Nephron (organoid): ENCODE measurements at regions not wholly inside any gene's neighbourhood (a gene's known extent, or its start where the extent isn't known, plus 50 kb on each side); places are given as distances from the start of the nearest gene placed in this dataset.
"Not testable (repeated sequence)": the region's sequence is repeated elsewhere in the genome, so short reads cannot be mapped to it uniquely, and the experiment has no call there.

Experiments
- H3K27ac Mint-ChIP-seq, 3 experiments: 2 replicates each; pipeline ENCODE4 v1.8.0; 2020; ENCODE audit warnings: mixed read lengths in 3 of 3, mild to moderate bottlenecking in 2 of 3, moderate library complexity in 1 of 3
- H3K27me3 Mint-ChIP-seq: 2 replicates; pipeline ENCODE4 v1.8.0; 2021; ENCODE audit warnings: low read depth, mild to moderate bottlenecking, moderate library complexity, mixed read lengths
- H3K36me3 Mint-ChIP-seq: 2 replicates; pipeline ENCODE4 v1.8.0; 2020; ENCODE audit warnings: low read depth, mixed read lengths
- H3K4me1 Mint-ChIP-seq: 2 replicates; pipeline ENCODE4 v1.8.0; 2020; ENCODE audit warnings: mixed read lengths
- H3K4me3 Mint-ChIP-seq, 3 experiments: 2 replicates each; pipeline ENCODE4 v1.8.0; 2020; ENCODE audit warnings: mild to moderate bottlenecking in 3 of 3, mixed read lengths in 3 of 3, moderate library complexity in 2 of 3
- H3K9me3 Mint-ChIP-seq: 2 replicates; pipeline ENCODE4 v1.8.0; 2020; ENCODE audit warnings: mixed read lengths
- TF ChIP-seq, protein P1 (sequence below), 3 experiments: fragments of 200-600 bp; sonication (generic); IDR thresholded peaks; one replicate each; pipeline ENCODE4 v1.5.0; 2021; ENCODE audit warnings: antibody characterized with exemption in 3 of 3; ENCODE audit not compliant: unreplicated experiment in 3 of 3

DNA sequence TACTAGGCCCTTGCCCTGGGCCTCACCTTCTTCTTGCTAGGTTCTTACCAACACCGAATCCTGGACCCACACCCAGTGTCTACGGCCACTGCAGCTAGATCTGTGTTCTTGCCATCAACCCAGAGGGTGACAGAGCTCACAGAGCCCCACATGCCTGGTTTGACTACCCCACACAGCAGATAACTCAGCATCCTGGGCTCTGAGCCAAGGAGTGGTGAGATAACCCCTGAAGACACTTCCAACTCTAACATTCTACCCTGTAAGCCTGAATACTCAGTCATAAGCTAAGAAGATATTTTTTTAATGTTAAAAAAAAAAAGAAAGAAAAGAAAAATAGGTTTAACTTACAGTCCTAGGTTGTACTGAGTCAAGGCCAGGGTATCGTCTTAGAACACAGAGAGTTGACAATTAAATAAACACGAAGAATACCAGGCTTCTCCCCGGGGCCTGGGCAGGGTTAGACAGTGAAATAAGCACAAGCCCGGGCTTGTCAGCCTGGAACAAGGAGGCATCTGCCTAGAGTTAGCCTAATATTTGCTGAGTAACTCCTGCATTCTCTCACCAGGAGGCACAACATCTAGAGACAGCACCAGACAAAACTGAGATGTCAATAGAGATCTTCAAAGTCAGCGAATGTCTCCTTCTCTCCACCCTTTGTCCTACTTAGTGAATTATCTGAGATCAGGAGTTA, 556.5 kb upstream of the LRRN3 start:
- Mint-ChIP-seq H3K4me1 (peaks cover 6% of the 10 kb centered on the region), H3K9me3 (peaks cover 2% of the 10 kb centered on the region), H3K27me3 (peaks cover 3% of the 10 kb centered on the region), H3K4me3 (no peak overlapping the region), H3K27ac (no peak overlapping the region), H3K36me3 (no peaks in the 10 kb centered on the region)
- TF ChIP-seq, protein P1, sequence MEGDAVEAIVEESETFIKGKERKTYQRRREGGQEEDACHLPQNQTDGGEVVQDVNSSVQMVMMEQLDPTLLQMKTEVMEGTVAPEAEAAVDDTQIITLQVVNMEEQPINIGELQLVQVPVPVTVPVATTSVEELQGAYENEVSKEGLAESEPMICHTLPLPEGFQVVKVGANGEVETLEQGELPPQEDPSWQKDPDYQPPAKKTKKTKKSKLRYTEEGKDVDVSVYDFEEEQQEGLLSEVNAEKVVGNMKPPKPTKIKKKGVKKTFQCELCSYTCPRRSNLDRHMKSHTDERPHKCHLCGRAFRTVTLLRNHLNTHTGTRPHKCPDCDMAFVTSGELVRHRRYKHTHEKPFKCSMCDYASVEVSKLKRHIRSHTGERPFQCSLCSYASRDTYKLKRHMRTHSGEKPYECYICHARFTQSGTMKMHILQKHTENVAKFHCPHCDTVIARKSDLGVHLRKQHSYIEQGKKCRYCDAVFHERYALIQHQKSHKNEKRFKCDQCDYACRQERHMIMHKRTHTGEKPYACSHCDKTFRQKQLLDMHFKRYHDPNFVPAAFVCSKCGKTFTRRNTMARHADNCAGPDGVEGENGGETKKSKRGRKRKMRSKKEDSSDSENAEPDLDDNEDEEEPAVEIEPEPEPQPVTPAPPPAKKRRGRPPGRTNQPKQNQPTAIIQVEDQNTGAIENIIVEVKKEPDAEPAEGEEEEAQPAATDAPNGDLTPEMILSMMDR (IDR thresholded peaks at IDR 0.05; ENCODE audit: unreplicated experiment in 3 of 3) = no peak

DNA sequence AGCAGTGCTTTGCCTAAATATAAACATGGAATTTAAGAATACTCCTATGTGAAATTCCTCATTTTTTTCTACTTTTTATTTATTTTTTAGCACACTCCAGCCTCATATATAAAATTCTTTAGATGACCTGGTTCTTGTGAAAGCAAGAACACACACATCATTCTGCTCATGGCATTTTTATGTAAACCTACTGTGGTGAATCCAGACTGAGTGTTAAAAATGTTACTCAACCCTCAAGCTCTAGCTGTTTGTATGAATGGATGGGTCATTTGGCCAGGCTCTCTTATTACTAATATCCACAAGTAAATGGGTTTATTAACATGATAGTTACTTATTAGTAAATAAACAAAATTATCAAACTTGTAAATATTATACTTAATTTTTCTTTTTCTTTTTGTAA, 551.7 kb upstream of the LRRN3 start:
- Mint-ChIP-seq H3K4me1 (peaks cover 6% of the 10 kb centered on the region), H3K27ac (no peak overlapping the region), H3K27me3 (no peaks in the 10 kb centered on the region), H3K9me3 (no peaks in the 10 kb centered on the region), H3K36me3 (no peaks in the 10 kb centered on the region), H3K4me3 (no peak overlapping the region)
- TF ChIP-seq, protein P1 (IDR thresholded peaks at IDR 0.05; ENCODE audit: unreplicated experiment in 3 of 3) = no peak

DNA sequence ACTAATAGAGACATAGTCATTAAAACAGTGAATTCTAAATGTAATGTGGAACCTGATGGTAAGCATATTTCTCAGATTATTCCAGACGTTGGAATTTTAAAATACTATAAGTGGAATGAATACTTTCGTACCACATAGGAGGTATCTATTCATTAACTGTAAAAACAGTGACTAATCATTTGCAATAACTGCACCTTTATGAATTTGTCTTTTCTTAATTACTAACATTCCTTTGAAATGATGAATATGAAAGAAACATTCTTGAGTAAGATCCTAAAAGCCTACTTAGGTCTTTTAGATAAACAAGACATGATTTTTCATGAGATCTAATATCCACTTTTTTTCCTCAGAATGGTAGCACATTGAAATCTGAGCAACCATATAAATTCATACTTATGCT, 549.0 kb upstream of the LRRN3 start:
- H3K27ac Mint-ChIP-seq = no peak overlapping the region
- H3K36me3 Mint-ChIP-seq = no peaks in the 10 kb centered on the region
- no peaks in the 10 kb centered on the region for H3K27me3 Mint-ChIP-seq
- TF ChIP-seq, protein P1 (IDR thresholded peaks at IDR 0.05; ENCODE audit: unreplicated experiment in 3 of 3) = no peak
- H3K9me3 Mint-ChIP-seq = no peaks in the 10 kb centered on the region
- no peaks in the 10 kb centered on the region for H3K4me1 Mint-ChIP-seq
- no peak overlapping the region for H3K4me3 Mint-ChIP-seq

DNA sequence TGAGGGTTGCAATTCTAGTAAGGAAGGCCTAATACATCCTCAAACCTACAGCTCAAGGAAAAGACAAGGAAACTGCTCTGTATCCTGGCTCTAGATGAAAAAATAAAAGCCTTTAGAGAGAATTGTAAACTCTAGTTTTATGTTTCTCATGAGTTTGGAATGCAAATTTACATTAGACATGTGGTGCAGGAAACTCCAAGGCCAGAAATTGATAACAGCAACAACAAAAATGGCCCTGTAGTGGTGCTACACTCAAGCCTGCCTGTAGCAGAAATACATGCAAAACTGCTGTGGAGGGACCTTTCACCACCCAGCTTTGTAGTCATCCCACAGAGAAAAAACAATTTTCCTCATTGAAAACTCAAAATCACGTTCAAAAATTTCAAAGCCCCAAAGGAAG, 546.7 kb upstream of the LRRN3 start:
- no peaks in the 10 kb centered on the region for H3K9me3 Mint-ChIP-seq
- no peak overlapping the region for H3K4me3 Mint-ChIP-seq
- no peak overlapping the region for H3K27ac Mint-ChIP-seq
- H3K36me3 Mint-ChIP-seq = no peaks in the 10 kb centered on the region
- no peaks in the 10 kb centered on the region for H3K27me3 Mint-ChIP-seq
- TF ChIP-seq, protein P1 (IDR thresholded peaks at IDR 0.05; ENCODE audit: unreplicated experiment in 3 of 3) = no peak
- no peaks in the 10 kb centered on the region for H3K4me1 Mint-ChIP-seq

DNA sequence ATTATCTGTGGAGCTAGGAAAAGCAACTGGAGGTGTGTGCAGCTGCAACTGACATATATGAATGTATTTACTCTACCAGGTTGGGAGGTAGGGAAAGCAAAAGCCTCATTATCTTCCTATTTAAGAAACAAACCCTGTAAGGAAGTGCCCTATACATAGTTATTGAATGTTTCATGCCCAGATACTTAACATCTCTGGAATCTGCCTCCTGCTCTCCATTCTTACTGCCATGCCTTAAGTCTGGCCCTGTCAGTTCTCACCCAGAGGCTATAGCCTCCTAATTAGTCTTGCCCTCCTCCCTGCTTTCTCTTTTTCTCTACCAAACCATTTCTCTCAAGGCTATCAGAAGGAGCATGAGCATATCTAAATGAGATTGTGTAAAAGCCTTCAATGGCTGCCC, 542.6 kb upstream of the LRRN3 start:
- TF ChIP-seq, protein P1 (IDR thresholded peaks at IDR 0.05; ENCODE audit: unreplicated experiment in 3 of 3) = no peak
- peaks cover 14% of the 10 kb centered on the region for H3K9me3 Mint-ChIP-seq
- H3K27ac Mint-ChIP-seq = no peak overlapping the region
- no peaks in the 10 kb centered on the region for H3K36me3 Mint-ChIP-seq
- no peaks in the 10 kb centered on the region for H3K27me3 Mint-ChIP-seq
- no peak overlapping the region for H3K4me3 Mint-ChIP-seq
- no peaks in the 10 kb centered on the region for H3K4me1 Mint-ChIP-seq

DNA sequence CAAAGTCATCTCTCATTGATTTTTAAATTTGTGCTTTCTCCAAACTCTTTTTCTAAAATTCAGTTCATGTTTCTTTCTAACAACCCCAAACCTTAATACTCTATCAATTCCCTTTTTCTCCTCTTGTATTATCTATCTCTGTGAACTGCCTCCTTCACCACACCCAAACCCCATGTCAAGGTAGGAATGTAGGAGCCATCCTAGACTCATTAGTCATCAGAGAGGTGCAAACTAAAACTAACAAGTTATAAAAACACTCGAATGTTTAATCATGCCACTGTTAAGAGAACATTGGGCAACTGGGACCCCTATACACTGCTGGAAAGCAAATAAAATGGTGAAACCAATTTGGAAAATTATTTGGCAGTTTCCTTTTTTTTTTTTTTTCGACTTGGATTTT, 533.8 kb upstream of the LRRN3 start:
- Mint-ChIP-seq H3K36me3 (no peaks in the 10 kb centered on the region), H3K27ac (no peak overlapping the region), H3K4me1 (no peaks in the 10 kb centered on the region), H3K27me3 (no peaks in the 10 kb centered on the region), H3K4me3 (no peak overlapping the region), H3K9me3 (peaks cover 11% of the 10 kb centered on the region)
- TF ChIP-seq, protein P1 (IDR thresholded peaks at IDR 0.05; ENCODE audit: unreplicated experiment in 3 of 3) = no peak

DNA sequence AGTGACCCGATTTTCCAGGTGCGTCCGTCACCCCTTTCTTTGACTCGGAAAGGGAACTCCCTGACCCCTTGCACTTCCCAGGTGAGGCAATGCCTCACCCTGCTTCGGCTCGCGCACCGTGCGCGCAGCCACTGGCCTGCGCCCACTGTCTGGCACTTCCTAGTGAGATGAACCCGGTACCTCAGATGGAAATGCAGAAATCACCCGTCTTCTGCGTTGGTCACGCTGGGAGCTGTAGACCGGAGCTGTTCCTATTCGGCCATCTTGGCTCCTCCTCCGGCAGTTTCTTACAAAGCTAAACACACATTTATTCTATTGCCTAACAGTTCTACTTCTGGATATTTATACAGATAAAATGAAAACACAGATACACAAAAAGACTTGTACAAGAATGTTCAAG, 527.6 kb upstream of the LRRN3 start:
- H3K27me3 Mint-ChIP-seq, H3K27ac Mint-ChIP-seq, H3K36me3 Mint-ChIP-seq, H3K9me3 Mint-ChIP-seq, H3K4me3 Mint-ChIP-seq: not testable (repeated sequence)
- peaks cover 12% of the 10 kb centered on the region for H3K4me1 Mint-ChIP-seq
